Activated CD4-positive, alpha-beta T cell treated with anti-CD3 and anti-CD28 coated beads, Interleukin-2, amount 50 U/mL, for 16 hours (primary cell): ENCODE measurements at regions not wholly inside any gene's neighbourhood (a gene's known extent, or its start where the extent isn't known, plus 50 kb on each side); places are given as distances from the start of the nearest gene placed in this dataset.
"Not testable (repeated sequence)": the region's sequence is repeated elsewhere in the genome, so short reads cannot be mapped to it uniquely, and the experiment has no call there.

Experiments used
- DNase-seq: peaks from one replicate; pipeline ENCODE4 v3.0.0-alpha.2; 2020

GRCh38 chr6:11403035-11403601 lies 134.4 kb upstream of the TMEM170B start:
- no peak for DNase-seq

- not testable (repeated sequence) for DNase-seq
Measured at GRCh38 chr6:11402581-11402980, 135.0 kb upstream of the TMEM170B start.

GRCh38 chr6:11401954-11402353 lies 135.6 kb upstream of the TMEM170B start:
- DNase-seq, result not testable (repeated sequence)

GRCh38 chr6:11398451-11399326 lies 138.9 kb upstream of the TMEM170B start:
- DNase-seq, result no peak

GRCh38 chr6:11397622-11398450 lies 139.7 kb upstream of the TMEM170B start:
- DNase-seq, result no peak

DNA sequence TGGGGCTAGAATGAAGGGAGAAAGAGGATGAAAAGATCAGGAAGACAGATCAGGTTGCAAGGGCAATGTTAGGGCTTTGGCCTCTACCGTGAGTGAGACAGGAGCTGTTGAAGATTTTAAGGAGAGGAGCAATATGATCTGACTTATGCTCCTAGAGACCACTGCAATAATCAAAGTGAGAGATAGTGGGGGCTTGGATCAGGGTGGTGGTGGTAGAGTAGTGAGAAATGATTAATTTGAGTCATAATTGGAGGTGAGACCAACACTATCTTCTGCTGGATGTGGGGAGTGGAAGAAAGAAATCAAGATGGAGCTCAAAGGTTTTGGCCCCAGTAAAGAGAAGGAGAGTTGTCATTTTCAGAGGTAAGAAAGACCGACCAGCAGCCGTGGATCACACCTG lies 140.7 kb upstream of the TMEM170B start:
- no peak for DNase-seq

GRCh38 chr6:11393713-11394627 lies 143.6 kb upstream of the TMEM170B start:
- no peak for DNase-seq

DNA sequence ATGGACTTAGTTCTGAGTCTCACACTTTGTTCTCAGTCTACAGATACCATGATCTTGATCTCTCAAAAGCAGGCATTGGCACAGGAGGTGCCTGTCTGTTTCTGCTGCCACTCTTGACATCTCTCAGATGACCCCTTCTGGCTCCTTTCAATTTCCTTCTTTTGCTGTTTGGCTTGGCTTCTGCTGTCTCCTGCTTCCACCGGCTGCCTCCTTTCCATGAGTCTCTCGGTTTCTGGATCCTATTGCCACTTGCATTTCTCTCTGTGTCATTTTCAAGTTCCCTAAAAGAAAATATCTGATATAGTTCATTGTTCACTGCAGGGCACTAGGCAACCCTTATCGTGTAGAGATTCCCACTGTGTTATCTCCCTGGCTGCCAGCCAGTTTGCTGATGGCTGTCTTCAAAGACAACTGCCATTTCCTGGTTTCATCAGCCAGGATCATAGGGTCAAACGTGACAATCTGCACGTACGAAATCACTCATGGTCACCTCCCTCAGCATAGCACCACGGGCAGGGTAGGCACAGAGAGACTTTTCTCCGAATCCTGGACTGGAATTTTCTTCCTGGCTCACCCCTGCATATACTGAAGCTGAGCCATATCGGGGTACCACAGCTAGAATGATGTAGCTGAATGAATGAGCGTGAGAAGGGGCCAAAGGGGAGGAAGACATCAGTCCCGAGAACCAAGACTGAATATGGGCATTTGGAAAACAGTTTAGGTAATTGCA lies 144.6 kb upstream of the TMEM170B start:
- no peak for DNase-seq

- DNase-seq, result no peak
Measured at GRCh38 chr6:11391934-11392777, 145.4 kb upstream of the TMEM170B start.

DNA sequence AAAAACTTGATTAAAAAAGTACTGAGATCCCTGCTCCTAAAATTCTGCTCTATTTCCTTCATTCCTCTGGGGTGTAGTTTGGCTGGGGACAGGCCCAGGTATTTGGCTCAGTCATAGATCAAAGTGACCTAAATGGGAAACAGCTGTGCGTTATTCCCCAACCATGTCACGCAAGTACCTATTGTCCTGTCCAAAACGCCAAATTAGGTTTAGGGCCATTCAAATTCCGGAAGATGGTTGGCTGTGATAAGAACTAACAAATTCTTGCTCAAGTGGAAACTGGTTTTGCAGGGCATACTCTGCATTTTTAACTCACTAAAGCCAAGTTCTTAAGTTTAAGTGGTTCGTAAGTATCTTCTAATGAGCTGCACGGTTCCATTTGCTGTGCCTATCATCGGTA lies 147.6 kb upstream of the TMEM170B start:
- DNase-seq, result no peak

- DNase-seq, result no peak
Measured at GRCh38 chr6:11388983-11389944, 148.3 kb upstream of the TMEM170B start.

DNA sequence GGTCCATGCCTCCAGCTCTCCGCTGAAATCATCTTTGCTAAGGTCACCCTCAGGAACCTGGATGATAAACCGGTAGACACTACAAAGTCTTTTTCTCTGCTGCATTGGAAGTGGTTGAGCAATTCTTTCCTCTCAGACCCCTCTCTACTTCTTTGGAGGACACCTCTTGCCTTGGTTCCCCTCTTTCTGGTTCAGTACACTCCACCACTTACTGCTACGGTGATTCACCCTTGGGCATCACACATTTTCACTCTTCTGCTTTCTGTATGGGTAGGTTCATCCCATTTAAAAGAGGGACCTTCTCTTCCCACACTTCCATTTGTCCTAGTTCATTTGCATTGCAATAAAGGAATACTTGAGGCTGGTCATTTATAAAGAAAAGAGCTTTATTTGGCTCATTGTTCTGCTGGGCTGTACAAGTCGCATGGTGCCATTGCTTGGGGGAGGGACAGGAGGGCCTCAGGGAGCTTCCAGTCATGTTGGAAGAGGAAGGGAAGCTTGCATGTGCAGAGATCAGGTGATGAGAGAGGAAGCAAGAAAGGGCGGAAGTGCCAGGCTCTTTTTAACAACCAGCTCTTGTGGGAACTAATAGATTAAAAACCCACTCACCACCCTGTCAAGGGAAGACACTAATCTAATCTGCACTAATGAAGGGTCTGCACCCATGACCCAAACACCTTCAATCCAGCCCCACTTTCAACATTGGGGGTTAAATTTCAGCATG lies 149.7 kb upstream of the TMEM170B start:
- DNase-seq, result no peak

GRCh38 chr6:11386726-11387125 lies 150.8 kb upstream of the TMEM170B start:
- no peak for DNase-seq

- peak; percentile 78 for DNase-seq
Measured at GRCh38 chr6:11386323-11386722, 151.2 kb upstream of the TMEM170B start.

DNA sequence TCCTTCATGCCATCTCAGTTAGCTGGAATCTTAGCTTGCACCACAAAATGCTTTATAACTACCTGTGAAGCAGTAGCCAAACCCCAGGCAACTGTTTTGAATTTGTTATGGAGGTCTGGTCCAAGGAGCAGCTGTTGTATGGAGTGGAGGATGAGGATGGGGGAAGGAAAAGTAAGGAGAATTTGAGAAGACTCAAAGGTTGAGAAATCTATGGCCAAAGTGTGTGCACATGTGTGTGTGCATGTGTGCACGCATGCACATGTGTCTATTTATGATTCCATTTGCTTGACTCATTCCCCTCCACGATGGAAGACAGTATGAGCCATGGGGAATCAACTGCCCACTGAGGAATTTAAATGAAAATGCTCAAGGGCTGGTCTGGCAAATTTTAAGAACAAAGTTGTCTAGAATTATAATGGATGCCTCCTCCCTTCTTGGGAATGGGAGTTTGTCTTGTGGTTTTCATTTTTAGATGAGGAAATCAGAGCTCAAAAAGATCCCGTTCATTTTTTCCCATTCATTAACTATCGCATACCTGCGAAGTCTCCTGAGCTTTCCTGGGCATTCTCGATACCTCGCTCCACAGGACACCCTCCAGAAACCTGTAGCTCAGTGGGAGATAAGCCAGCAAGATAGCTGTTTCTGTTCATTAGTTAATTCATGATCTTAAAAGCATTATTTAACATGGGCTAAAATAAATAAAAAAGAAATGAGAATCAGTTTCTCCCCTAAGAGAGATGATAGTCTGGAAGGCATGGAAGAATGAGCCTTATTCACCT lies 152.3 kb upstream of the NEDD9 start:
- no peak for DNase-seq

DNA sequence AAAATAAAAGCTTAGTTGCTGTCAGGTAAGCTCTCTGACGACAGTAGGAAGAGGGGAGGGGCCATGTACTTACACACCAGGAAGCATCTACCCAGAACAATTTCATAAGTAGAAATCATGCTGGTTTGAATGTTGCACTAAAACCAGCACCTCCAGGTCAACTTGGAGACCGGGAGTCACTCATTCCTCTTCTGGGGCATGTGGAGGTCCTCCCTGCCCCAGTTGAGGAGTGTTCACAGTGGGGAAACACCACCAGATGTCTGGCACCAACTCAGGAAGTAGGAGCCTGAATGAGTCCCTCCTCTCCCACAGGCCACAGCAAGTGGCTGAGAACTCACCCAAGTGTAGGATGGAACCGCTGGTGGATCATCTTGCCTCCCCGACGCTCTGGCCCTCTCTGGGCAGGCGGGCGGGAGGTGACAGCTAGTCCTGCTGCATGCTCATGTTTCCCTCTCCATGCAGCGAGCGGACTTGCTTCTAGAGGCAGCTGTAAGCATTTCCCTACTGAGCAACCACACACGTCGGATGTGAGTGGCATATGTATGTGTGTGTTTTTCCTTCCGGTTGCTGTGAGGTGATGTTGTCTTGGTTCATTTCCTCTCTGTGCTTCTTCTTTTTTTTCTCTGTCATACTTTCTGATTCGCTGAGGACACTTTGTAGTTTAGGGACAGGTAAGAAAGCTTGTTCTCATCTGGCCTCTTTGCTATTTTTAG lies 149.5 kb upstream of the NEDD9 start:
- peak; percentile 84 for DNase-seq
